HFFc6 (cell line): ENCODE measurements at regions not wholly inside any gene's neighbourhood (a gene's known extent, or its start where the extent isn't known, plus 50 kb on each side); places are given as distances from the start of the nearest gene placed in this dataset.

ENCODE experiments used
- DNase-seq: peaks from one replicate; pipeline ENCODE4 v3.0.0-alpha.2; 2018
- H3K27ac Mint-ChIP-seq: 2 replicates; pipeline ENCODE4 v1.8.0; 2020; ENCODE audit warnings: mild to moderate bottlenecking, mixed read lengths
- H3K27me3 Mint-ChIP-seq: 2 replicates; pipeline ENCODE4 v1.8.0; 2021; ENCODE audit warnings: mild to moderate bottlenecking, moderate library complexity, mixed read lengths; ENCODE audit not compliant: insufficient read depth
- H3K36me3 Mint-ChIP-seq: 2 replicates; pipeline ENCODE4 v1.8.0; 2021; ENCODE audit warnings: low read depth, mixed read lengths
- H3K4me1 Mint-ChIP-seq: 2 replicates; pipeline ENCODE4 v1.8.0; 2020; ENCODE audit warnings: low read depth, mixed read lengths
- H3K4me3 Mint-ChIP-seq: 2 replicates; pipeline ENCODE4 v1.8.0; 2020; ENCODE audit warnings: mild to moderate bottlenecking, moderate library complexity, mixed read lengths
- H3K9me3 Mint-ChIP-seq: 2 replicates; pipeline ENCODE4 v1.8.0; 2020; ENCODE audit warnings: mild to moderate bottlenecking, mixed read lengths
- CTCF ChIP-seq: fragments of 200-600 bp; sonication (generic); IDR thresholded peaks from 2 replicates; pipeline ENCODE4 v1.5.0; 2021; ENCODE audit warnings: antibody characterized with exemption, mild to moderate bottlenecking

- no peak for TF ChIP-seq CTCF
- H3K36me3 Mint-ChIP-seq, result no peaks in the 10 kb centered on the region
- peaks cover 1% of the 10 kb centered on the region; the same call in 1 of the 2 replicates for H3K27me3 Mint-ChIP-seq
- no peak overlapping the region for H3K4me3 Mint-ChIP-seq
- peaks cover 46% of the 10 kb centered on the region for H3K9me3 Mint-ChIP-seq
- H3K27ac Mint-ChIP-seq, result no peak overlapping the region
- no peak for DNase-seq
- H3K4me1 Mint-ChIP-seq, result no peaks in the 10 kb centered on the region
Observed at GRCh38 chr7:97466999-97467740, 264.7 kb upstream of the TAC1 start.

- H3K4me1 Mint-ChIP-seq, result no peaks in the 10 kb centered on the region
- TF ChIP-seq CTCF, result no peak
- peaks cover 1% of the 10 kb centered on the region; the same call in 1 of the 2 replicates for H3K27me3 Mint-ChIP-seq
- peaks cover 43% of the 10 kb centered on the region for H3K9me3 Mint-ChIP-seq
- no peak for DNase-seq
- no peak overlapping the region for H3K4me3 Mint-ChIP-seq
- no peaks in the 10 kb centered on the region for H3K36me3 Mint-ChIP-seq
- no peak overlapping the region for H3K27ac Mint-ChIP-seq
Observed at GRCh38 chr7:97468493-97468892, 263.4 kb upstream of the TAC1 start.

GRCh38 chr7:97470726-97471125 is 261.2 kb upstream of the TAC1 start:
- Mint-ChIP-seq H3K4me3 (no peak overlapping the region), H3K9me3 (peaks cover 39% of the 10 kb centered on the region), H3K27me3 (no peaks in the 10 kb centered on the region), H3K4me1 (no peaks in the 10 kb centered on the region), H3K27ac (no peak overlapping the region), H3K36me3 (no peaks in the 10 kb centered on the region)
- no peak for DNase-seq
- no peak for TF ChIP-seq CTCF

GRCh38 chr7:97471491-97471890 is 260.4 kb upstream of the TAC1 start:
- H3K27me3 Mint-ChIP-seq, result no peaks in the 10 kb centered on the region
- H3K9me3 Mint-ChIP-seq, result peaks cover 34% of the 10 kb centered on the region
- H3K4me1 Mint-ChIP-seq, result no peaks in the 10 kb centered on the region
- no peak overlapping the region for H3K27ac Mint-ChIP-seq
- no peak for TF ChIP-seq CTCF
- H3K4me3 Mint-ChIP-seq, result no peak overlapping the region
- no peaks in the 10 kb centered on the region for H3K36me3 Mint-ChIP-seq
- DNase-seq, result no peak

GRCh38 chr7:97479740-97480290 is 252.1 kb upstream of the TAC1 start:
- no peak for DNase-seq
- no peak overlapping the region for H3K4me3 Mint-ChIP-seq
- no peaks in the 10 kb centered on the region for H3K36me3 Mint-ChIP-seq
- no peak for TF ChIP-seq CTCF
- no peaks in the 10 kb centered on the region for H3K4me1 Mint-ChIP-seq
- no peaks in the 10 kb centered on the region for H3K27me3 Mint-ChIP-seq
- H3K27ac Mint-ChIP-seq, result no peak overlapping the region
- H3K9me3 Mint-ChIP-seq, result peaks cover 56% of the 10 kb centered on the region
